ENCODE measurements at regions not wholly inside any gene's neighbourhood (a gene's known extent, or its start where the extent isn't known, plus 50 kb on each side); places are given as distances from the start of the nearest gene placed in this dataset.

- Histone ChIP-seq H3K4me3 (ENCODE audit: low read depth, low read length) (no peak overlapping the region), H3K27me3 (ENCODE audit: control insufficient read depth, insufficient read depth, low read length) (no peaks in the 10 kb centered on the region), H3K36me3 (ENCODE audit: control insufficient read depth, insufficient read depth, low read length) (no peaks in the 10 kb centered on the region)
- no peak for DNase-seq (ENCODE audit: low read depth)
- TF ChIP-seq CTCF (IDR thresholded peaks at IDR 0.05; ENCODE audit: insufficient read depth, low read depth, low read length) = no peak
- ChIA-PET POLR2A (no interaction called here), CTCF (interaction anchor here (0.5 to 1.2 kb wide), 4 partner anchors 10 to 305 kb away, joined by 3 to 4 read pairs (median 4); no protein-coding TSS in a partner anchor)
Measured at GRCh38 chr3:188052169-188053035, 101.6 kb upstream of the LPP start.

GRCh38 chr3:188053036-188053340 lies 101.0 kb upstream of the LPP start:
- no peak for DNase-seq (ENCODE audit: low read depth)
- Histone ChIP-seq H3K36me3 (ENCODE audit: control insufficient read depth, insufficient read depth, low read length) (no peaks in the 10 kb centered on the region), H3K4me3 (ENCODE audit: low read depth, low read length) (no peak overlapping the region), H3K27me3 (ENCODE audit: control insufficient read depth, insufficient read depth, low read length) (no peaks in the 10 kb centered on the region)
- ChIA-PET CTCF (interaction anchor here (0.5 to 1.2 kb wide), 4 partner anchors 9 to 468 kb away, joined by 3 to 4 read pairs (median 3); no protein-coding TSS in a partner anchor), POLR2A (no interaction called here)
- no peak for TF ChIP-seq CTCF (IDR thresholded peaks at IDR 0.05; ENCODE audit: insufficient read depth, low read depth, low read length)

GRCh38 chr3:188053710-188054380 lies 100.1 kb upstream of the LPP start:
- ChIA-PET POLR2A (interaction anchor here (0.6 kb wide), 1 partner anchor 25 kb away, joined by 3 read pairs; no protein-coding TSS in a partner anchor), CTCF (interaction anchor here (1.2 kb wide), 1 partner anchor 306 kb away, joined by 3 read pairs; no protein-coding TSS in a partner anchor)
- Histone ChIP-seq H3K4me3 (ENCODE audit: low read depth, low read length) (no peak overlapping the region), H3K27me3 (ENCODE audit: control insufficient read depth, insufficient read depth, low read length) (no peaks in the 10 kb centered on the region), H3K36me3 (ENCODE audit: control insufficient read depth, insufficient read depth, low read length) (no peaks in the 10 kb centered on the region)
- DNase-seq (ENCODE audit: low read depth) = no peak
- no peak for TF ChIP-seq CTCF (IDR thresholded peaks at IDR 0.05; ENCODE audit: insufficient read depth, low read depth, low read length)

GRCh38 chr3:188054541-188054940 lies 99.4 kb upstream of the LPP start:
- POLR2A ChIA-PET = interaction anchor here (0.6 kb wide), 1 partner anchor 24 kb away, joined by 3 read pairs; no protein-coding TSS in a partner anchor

More at GRCh38 chr3:188054541-188054940, 99.4 kb upstream of the LPP start:
- H3K36me3 ChIP-seq (ENCODE audit: control insufficient read depth, insufficient read depth, low read length) = no peaks in the 10 kb centered on the region
- TF ChIP-seq CTCF (IDR thresholded peaks at IDR 0.05; ENCODE audit: insufficient read depth, low read depth, low read length) = no peak
- DNase-seq (ENCODE audit: low read depth) = no peak
- CTCF ChIA-PET = no interaction called here
- H3K27me3 ChIP-seq (ENCODE audit: control insufficient read depth, insufficient read depth, low read length) = no peaks in the 10 kb centered on the region
- H3K4me3 ChIP-seq (ENCODE audit: low read depth, low read length) = no peak overlapping the region

All from BJ (cell line).